Stimulated activated effector memory CD8-positive, alpha-beta T cell treated with anti-CD3 and anti-CD28 coated beads, Interleukin-12 subunit alpha, Interleukin-12 subunit beta, amount 100 ng/mL, for 72 hours (primary cell): ENCODE measurements at regions not wholly inside any gene's neighbourhood (a gene's known extent, or its start where the extent isn't known, plus 50 kb on each side); places are given as distances from the start of the nearest gene placed in this dataset.

Experiments used
- ATAC-seq: fragments of 150-1000 bp; cut with Tn5 transposase; 2 replicates; pipeline ENCODE4 v1.10.0; 2021
- DNase-seq, 2 donors: peaks; one replicate each; pipeline ENCODE4 v3.0.0; 2021 to 2022; ENCODE audit warnings: low spot score in 2 of 2
- H3K27ac Mint-ChIP-seq: one replicate; pipeline ENCODE4 v1.8.0; 2022; ENCODE audit warnings: mild to moderate bottlenecking, mixed read lengths
- H3K36me3 Mint-ChIP-seq: one replicate; pipeline ENCODE4 v1.8.0; 2022; ENCODE audit warnings: mild to moderate bottlenecking, mixed read lengths
- H3K4me1 Mint-ChIP-seq: one replicate; pipeline ENCODE4 v1.8.0; 2022; ENCODE audit warnings: mixed read lengths
- H3K4me3 Mint-ChIP-seq: one replicate; pipeline ENCODE4 v1.8.0; 2022; ENCODE audit warnings: mild to moderate bottlenecking, mixed read lengths
- H3K9me3 Mint-ChIP-seq: one replicate; pipeline ENCODE4 v1.8.0; 2022; ENCODE audit warnings: mixed read lengths

- peak; percentile 81 for ATAC-seq
- Mint-ChIP-seq H3K4me1 (peaks cover 32% of the 10 kb centered on the region), H3K27ac (peak overlapping the region; percentile 95), H3K36me3 (peaks cover 7% of the 10 kb centered on the region), H3K4me3 (peak overlapping the region; percentile 49), H3K9me3 (peaks cover 2% of the 10 kb centered on the region)
- peak in 1 of 2 donors; percentile 61 for DNase-seq
Observed at GRCh38 chr13:40206241-40207000, 460.0 kb downstream of the FOXO1 start.

DNA sequence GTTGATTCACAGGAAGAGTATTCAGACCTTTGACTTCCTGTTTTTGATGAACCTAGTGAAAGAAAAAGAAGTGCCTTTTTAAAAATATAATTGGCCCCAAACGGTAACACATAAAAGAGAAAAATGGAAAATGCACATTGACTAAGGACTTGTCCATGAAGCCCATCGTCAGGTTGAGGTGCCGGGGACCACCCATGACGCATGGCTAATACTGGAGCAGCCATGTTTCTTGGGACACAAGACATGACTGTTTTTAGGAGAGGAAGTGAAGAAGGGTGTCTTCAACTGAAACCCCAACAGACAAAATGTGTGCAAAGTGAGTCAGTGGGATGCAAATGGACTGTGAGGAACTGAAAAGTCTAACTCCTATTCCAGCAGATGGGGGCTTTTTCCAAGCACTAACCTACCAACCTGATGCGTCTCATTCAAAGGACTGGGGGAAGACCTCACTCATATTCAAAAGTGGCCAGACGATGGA lies 459.4 kb downstream of the FOXO1 start:
- peaks cover 38% of the 10 kb centered on the region for H3K4me1 Mint-ChIP-seq

GRCh38 chr13:40208517-40208916 lies 457.9 kb downstream of the FOXO1 start:
- ATAC-seq (no peak), DNase-seq (no peak)
- H3K36me3 Mint-ChIP-seq: peaks cover 7% of the 10 kb centered on the region
- peaks cover 2% of the 10 kb centered on the region for H3K9me3 Mint-ChIP-seq
- no peak overlapping the region for H3K27ac Mint-ChIP-seq
- H3K4me3 Mint-ChIP-seq: no peak overlapping the region
- H3K4me1 Mint-ChIP-seq: peaks cover 42% of the 10 kb centered on the region

More for the DNA sequence above, 459.4 kb downstream of the FOXO1 start:
- Mint-ChIP-seq H3K9me3 (peaks cover 2% of the 10 kb centered on the region), H3K4me3 (peak overlapping the region; percentile 49), H3K27ac (peak overlapping the region; percentile 95), H3K36me3 (peaks cover 7% of the 10 kb centered on the region)
- no peak for DNase-seq
- ATAC-seq: peak; percentile 48

DNA sequence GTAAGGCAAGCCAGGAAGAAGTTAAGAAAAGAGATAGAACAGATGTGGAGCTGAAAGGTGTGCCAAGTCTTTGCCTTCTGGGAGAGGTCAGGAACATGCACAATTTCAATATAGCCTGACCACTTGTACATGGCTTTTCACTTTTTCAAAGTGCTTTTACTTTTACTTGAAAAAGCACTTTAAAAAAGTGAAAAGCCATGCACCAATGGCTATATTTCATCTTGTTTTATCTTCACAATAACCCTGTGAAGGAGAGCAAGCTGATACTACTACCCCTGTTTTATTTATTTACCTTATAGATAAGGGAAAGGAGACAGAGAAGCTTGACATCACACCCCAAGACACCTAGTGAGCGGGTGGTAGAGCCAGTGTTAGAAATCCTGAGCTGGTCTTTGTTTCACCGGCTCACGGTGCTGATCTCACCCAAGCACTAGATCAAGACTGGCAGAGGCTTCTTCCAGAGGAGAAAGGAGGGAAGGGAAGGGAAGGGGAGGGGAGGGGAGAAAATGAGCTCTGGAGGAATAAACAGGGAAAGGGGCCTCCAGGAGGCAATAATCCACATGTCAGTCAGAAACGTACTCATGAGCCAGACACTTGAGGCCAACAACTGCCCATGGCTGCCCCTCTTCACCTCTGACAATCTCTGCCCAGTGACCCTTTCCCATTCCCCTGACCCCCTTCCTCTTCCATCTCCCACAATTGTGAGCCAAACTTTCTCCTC lies 455.4 kb downstream of the FOXO1 start:
- Mint-ChIP-seq H3K4me1 (peaks cover 27% of the 10 kb centered on the region), H3K4me3 (no peak overlapping the region)
- no peak for DNase-seq

DNA sequence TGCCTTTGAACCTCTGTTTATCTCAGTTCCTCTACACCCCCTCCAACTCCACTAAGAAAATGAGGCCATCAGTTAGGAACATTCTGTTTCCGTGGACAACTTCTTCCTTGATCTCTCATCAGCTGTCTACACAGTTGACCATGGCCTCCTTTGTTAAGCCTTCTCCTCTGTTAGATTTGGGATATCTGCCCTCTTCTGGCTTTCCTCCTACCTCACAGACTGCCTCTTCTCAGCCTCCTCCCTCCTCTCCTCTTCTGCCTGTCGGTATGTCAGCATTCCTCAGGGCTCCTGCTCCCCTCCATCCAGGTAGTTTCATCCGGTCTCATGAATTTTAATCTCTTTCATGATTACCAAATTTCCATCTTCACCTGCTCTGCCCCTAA lies 454.9 kb downstream of the FOXO1 start:
- ATAC-seq (no peak), DNase-seq (no peak)
- Mint-ChIP-seq H3K9me3 (no peaks in the 10 kb centered on the region), H3K36me3 (peaks cover 1% of the 10 kb centered on the region), H3K4me1 (peaks cover 21% of the 10 kb centered on the region), H3K27ac (no peak overlapping the region), H3K4me3 (no peak overlapping the region)

More for the DNA sequence above, 455.4 kb downstream of the FOXO1 start:
- Mint-ChIP-seq H3K27ac (no peak overlapping the region), H3K9me3 (no peaks in the 10 kb centered on the region), H3K36me3 (peaks cover 7% of the 10 kb centered on the region)
- ATAC-seq: no peak

GRCh38 chr13:40213779-40214178 lies 452.7 kb downstream of the FOXO1 start:
- no peaks in the 10 kb centered on the region for H3K36me3 Mint-ChIP-seq
- H3K9me3 Mint-ChIP-seq: no peaks in the 10 kb centered on the region
- peaks cover 23% of the 10 kb centered on the region for H3K4me1 Mint-ChIP-seq
- no peak overlapping the region for H3K27ac Mint-ChIP-seq
- ATAC-seq (no peak), DNase-seq (no peak)
- no peak overlapping the region for H3K4me3 Mint-ChIP-seq

GRCh38 chr13:40215311-40215710 lies 451.1 kb downstream of the FOXO1 start:
- Mint-ChIP-seq H3K27ac (no peak overlapping the region), H3K9me3 (no peaks in the 10 kb centered on the region), H3K4me3 (no peak overlapping the region), H3K36me3 (no peaks in the 10 kb centered on the region), H3K4me1 (peaks cover 29% of the 10 kb centered on the region)
- no peak for ATAC-seq
- DNase-seq: no peak

DNA sequence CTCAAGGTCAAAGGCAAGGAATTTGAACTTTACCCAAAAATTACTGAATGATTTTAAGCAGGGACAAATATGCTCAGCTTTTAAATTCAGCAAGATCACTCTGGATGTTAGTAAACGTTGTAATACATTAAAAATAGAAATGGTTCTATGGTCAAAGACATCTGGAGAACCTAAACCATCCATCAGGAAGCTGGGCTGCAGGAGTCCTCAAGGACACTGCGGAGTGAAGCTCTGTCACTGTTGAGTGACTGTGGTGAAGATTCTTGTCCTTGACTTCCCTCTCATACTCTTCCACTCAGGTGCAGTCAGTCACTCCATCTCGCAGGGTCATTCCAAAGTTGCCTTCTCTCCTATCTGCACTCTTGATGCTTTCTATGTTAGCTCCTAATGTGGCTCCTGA lies 450.7 kb downstream of the FOXO1 start:
- no peaks in the 10 kb centered on the region for H3K9me3 Mint-ChIP-seq
- no peaks in the 10 kb centered on the region for H3K36me3 Mint-ChIP-seq
- no peak overlapping the region for H3K4me3 Mint-ChIP-seq
- DNase-seq (no peak), ATAC-seq (no peak)
- peaks cover 32% of the 10 kb centered on the region for H3K4me1 Mint-ChIP-seq
- no peak overlapping the region for H3K27ac Mint-ChIP-seq

DNA sequence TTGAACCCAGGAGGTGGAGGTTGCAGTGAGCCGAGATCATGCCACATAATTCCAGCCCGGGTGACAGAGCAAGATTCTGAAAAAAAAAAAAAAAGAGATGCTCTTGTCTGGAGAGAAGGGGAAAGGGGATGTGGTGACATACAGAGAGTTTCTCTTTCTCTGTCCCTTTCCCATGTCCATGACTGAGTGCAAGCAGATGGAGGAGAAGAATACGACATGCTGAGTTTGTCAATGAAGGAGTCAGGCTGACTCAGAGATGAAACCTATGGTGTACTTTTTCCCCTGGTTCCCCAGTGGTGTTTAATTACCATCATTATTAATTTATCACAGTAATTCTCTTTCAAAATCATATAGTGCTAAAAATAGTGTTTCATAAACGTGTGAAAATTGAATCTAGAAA lies 448.8 kb downstream of the FOXO1 start:
- peaks cover 39% of the 10 kb centered on the region for H3K4me1 Mint-ChIP-seq
- H3K27ac Mint-ChIP-seq: no peak overlapping the region
- ATAC-seq (no peak), DNase-seq (no peak)
- no peak overlapping the region for H3K4me3 Mint-ChIP-seq
- H3K36me3 Mint-ChIP-seq: no peaks in the 10 kb centered on the region
- no peaks in the 10 kb centered on the region for H3K9me3 Mint-ChIP-seq

DNA sequence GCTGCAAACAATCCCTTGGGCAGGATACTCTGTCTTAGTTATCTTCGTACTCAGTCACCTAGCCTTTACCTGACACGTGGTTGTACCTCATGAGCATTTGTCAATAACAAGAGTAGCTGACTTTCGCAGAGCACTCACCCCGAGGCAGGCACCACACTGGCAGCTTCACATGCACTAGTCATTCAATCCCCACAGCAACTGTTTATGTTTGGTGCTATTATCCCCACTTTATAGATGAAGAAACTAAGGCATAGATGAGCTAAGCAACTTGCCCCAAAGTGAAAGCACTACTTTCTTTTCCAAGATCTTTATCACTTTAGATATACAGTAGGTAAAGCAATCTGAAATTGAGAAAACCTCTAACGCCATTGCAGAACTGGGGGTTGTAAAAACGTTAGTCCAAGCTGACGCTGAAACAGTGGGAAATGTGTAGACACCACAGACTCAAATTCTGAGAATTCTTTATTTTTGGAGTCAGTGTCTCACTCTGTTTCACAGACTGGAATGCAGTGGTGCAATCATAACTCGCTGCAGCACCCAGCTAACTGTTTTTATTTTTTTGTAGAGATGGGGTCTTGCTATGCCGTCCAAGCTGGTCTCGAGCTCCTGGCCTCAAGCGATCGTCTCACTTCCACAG lies 446.0 kb downstream of the FOXO1 start:
- Mint-ChIP-seq H3K27ac (peak overlapping the region; percentile 58), H3K4me1 (peaks cover 45% of the 10 kb centered on the region), H3K36me3 (no peaks in the 10 kb centered on the region), H3K9me3 (no peaks in the 10 kb centered on the region), H3K4me3 (peak overlapping the region; percentile 34)
- peak; percentile 95 for ATAC-seq
- DNase-seq: peak in 1 of 2 donors; percentile 28

DNA sequence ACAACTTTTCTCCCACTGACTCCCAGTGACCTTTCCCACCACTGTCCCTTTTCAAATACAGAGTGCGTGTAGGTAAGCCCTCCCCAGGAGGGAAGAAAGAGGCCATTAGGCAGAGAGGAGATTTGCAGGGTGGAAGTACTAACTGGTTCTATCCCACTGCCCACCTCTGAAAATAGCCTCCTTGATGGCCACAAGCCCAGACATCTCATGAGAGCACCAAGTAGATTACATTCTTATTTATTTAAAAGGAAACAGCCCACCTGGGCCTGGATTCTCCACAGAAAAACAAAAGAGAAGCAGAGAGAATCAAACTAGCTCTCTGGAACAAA lies 445.3 kb downstream of the FOXO1 start:
- no peaks in the 10 kb centered on the region for H3K9me3 Mint-ChIP-seq
- H3K27ac Mint-ChIP-seq: peak overlapping the region; percentile 58
- H3K4me3 Mint-ChIP-seq: peak overlapping the region; percentile 34
- ATAC-seq (no peak), DNase-seq (no peak)
- H3K4me1 Mint-ChIP-seq: peaks cover 45% of the 10 kb centered on the region
- no peaks in the 10 kb centered on the region for H3K36me3 Mint-ChIP-seq

GRCh38 chr13:40221460-40222201 lies 444.8 kb downstream of the FOXO1 start:
- ATAC-seq: peak; percentile 49
- peak overlapping the region; percentile 34 for H3K4me3 Mint-ChIP-seq
- no peaks in the 10 kb centered on the region for H3K9me3 Mint-ChIP-seq
- peaks cover 45% of the 10 kb centered on the region for H3K4me1 Mint-ChIP-seq
- H3K36me3 Mint-ChIP-seq: no peaks in the 10 kb centered on the region
- no peak for DNase-seq
- H3K27ac Mint-ChIP-seq: peak overlapping the region; percentile 58

GRCh38 chr13:40223585-40223984 lies 442.9 kb downstream of the FOXO1 start:
- DNase-seq (no peak), ATAC-seq (no peak)
- Mint-ChIP-seq H3K36me3 (no peaks in the 10 kb centered on the region), H3K27ac (no peak overlapping the region), H3K4me3 (no peak overlapping the region), H3K4me1 (peaks cover 34% of the 10 kb centered on the region), H3K9me3 (no peaks in the 10 kb centered on the region)

DNA sequence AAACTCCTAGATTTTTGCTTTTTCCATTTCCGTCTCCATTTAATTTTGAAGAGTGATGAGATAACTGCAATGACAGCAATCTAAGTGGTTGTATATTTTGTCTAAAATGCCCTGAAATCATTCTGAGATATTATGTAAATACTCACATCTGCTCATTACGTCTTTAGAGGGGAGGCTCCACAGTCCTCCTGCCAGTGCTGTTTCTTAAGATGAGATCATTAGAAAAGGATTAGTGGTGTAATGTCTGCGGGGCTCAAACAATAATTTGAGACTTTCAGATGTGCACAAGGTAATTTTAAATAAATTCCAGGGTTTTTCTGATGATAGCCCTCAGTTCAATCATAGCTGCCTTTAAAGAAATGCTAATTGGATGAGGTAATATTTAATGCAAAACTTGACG lies 437.9 kb downstream of the FOXO1 start:
- ATAC-seq: no peak
- H3K36me3 Mint-ChIP-seq: no peaks in the 10 kb centered on the region
- no peak overlapping the region for H3K27ac Mint-ChIP-seq
- H3K4me3 Mint-ChIP-seq: no peak overlapping the region
- no peak for DNase-seq
- H3K4me1 Mint-ChIP-seq: peaks cover 20% of the 10 kb centered on the region
- H3K9me3 Mint-ChIP-seq: no peaks in the 10 kb centered on the region

GRCh38 chr13:40228990-40229389 lies 437.5 kb downstream of the FOXO1 start:
- H3K4me1 Mint-ChIP-seq: peaks cover 20% of the 10 kb centered on the region
- ATAC-seq (no peak), DNase-seq (no peak)
- H3K9me3 Mint-ChIP-seq: no peaks in the 10 kb centered on the region
- no peak overlapping the region for H3K27ac Mint-ChIP-seq
- H3K36me3 Mint-ChIP-seq: no peaks in the 10 kb centered on the region
- no peak overlapping the region for H3K4me3 Mint-ChIP-seq
